ENCODE measurements at regions not wholly inside any gene's neighbourhood (a gene's known extent, or its start where the extent isn't known, plus 50 kb on each side); places are given as distances from the start of the nearest gene placed in this dataset.

DNA sequence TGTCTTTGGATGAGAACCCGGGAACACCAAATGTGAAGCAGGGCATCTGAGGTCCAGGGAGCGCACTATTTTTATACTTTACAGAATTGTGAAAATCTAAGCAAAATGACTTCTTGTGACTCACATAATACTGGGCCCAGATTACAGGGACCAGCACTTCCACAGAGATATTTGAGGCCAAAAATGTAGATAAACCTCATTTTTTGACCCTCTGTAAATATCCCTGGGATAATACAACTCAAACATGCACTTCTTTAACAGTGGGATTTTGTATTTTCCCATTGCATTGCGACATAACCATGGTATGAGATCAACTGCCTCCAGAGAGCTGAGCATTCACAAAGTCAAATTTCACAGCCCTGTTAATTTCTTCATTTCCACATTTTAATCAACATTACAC, 289.4 kb upstream of the ADGRL4 start:
- H3K9ac ChIP-seq (ENCODE audit: low read length) = peak overlapping the region; percentile 73
- H2AFZ ChIP-seq (ENCODE audit: low read depth, low read length) = no peak overlapping the region
- no peak overlapping the region for H3K4ac ChIP-seq (ENCODE audit: low read depth in 1 of 2, low read length in 2 of 2)
- 94% methylated on average over 3 of the region's 3 CpGs for WGBS
- no peak overlapping the region for H4K91ac ChIP-seq (ENCODE audit: low read length)
- no peaks in the 10 kb centered on the region for H3K36me3 ChIP-seq (ENCODE audit: control insufficient read depth in 1 of 2, insufficient read depth in 2 of 2, low read depth in 1 of 2, low read length in 2 of 2)
- H2BK12ac ChIP-seq (ENCODE audit: low read length in 2 of 2) = no peak overlapping the region
- no peaks in the 10 kb centered on the region for H3K79me1 ChIP-seq (replicated peaks; ENCODE audit: low read length, poor library complexity, severe bottlenecking)
- H3K9me3 ChIP-seq (ENCODE audit: control insufficient read depth, low read length) = no peaks in the 10 kb centered on the region
- no peak overlapping the region for H2BK15ac ChIP-seq (ENCODE audit: low read depth, poor library complexity, severe bottlenecking)
- H3K23ac ChIP-seq (ENCODE audit: low read length in 2 of 2) = no peak overlapping the region
- peak overlapping the region in 1 of 2 experiments; percentile 57 for H3K4me3 ChIP-seq (ENCODE audit: insufficient read depth in 1 of 2, low read depth in 1 of 2, low read length in 2 of 2)
- H2AK5ac ChIP-seq (ENCODE audit: low read length, severe bottlenecking) = no peak overlapping the region
- H2BK5ac ChIP-seq (ENCODE audit: low read depth, low read length, poor library complexity, severe bottlenecking) = no peak overlapping the region
- H3K4me2 ChIP-seq (ENCODE audit: low read length, poor library complexity, severe bottlenecking) = no peak overlapping the region
- no peaks in the 10 kb centered on the region for H3K4me1 ChIP-seq (ENCODE audit: control insufficient read depth, insufficient read depth, low read depth, low read length)
- no peak overlapping the region for H3K27ac ChIP-seq (ENCODE audit: low read length, poor library complexity, severe bottlenecking)
- peak; percentile 23 for DNase-seq
- H2BK120ac ChIP-seq (ENCODE audit: low read depth, low read length) = no peak overlapping the region
- no peak overlapping the region for H4K8ac ChIP-seq (ENCODE audit: low read length)
- no peak overlapping the region for H3K18ac ChIP-seq (ENCODE audit: low read depth in 1 of 2, low read length in 2 of 2)
- no peak overlapping the region for H3K14ac ChIP-seq (ENCODE audit: low read length in 2 of 2)
- no peaks in the 10 kb centered on the region for H3K27me3 ChIP-seq (ENCODE audit: control insufficient read depth in 1 of 2, insufficient read depth in 1 of 2, low read length in 2 of 2)

DNA sequence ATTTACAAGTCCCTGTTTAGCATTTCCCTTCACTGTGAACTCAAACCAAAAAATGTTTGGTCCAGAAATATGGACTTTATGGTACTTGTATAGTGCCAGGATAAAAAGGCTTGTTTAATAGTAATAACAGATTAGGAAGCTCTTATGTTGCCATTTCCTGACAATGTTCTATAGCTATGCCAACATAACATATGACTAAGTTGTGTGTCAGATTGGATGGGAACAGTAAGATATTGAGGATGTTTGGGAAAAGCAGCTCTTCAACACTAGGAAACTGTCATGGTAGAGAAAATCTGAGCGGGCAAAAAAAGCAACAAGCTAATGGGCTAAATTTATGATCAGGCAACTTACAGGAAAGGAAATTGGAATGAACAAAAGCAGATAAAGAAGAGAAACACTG, 287.1 kb upstream of the ADGRL4 start:
- no peaks in the 10 kb centered on the region for H3K4me1 ChIP-seq (ENCODE audit: control insufficient read depth, insufficient read depth, low read depth, low read length)
- no peak overlapping the region for H2BK5ac ChIP-seq (ENCODE audit: low read depth, low read length, poor library complexity, severe bottlenecking)
- no peak overlapping the region for H4K91ac ChIP-seq (ENCODE audit: low read length)
- H3K23ac ChIP-seq (ENCODE audit: low read length in 2 of 2) = no peak overlapping the region
- H3K9me3 ChIP-seq (ENCODE audit: control insufficient read depth, low read length) = no peaks in the 10 kb centered on the region
- H3K18ac ChIP-seq (ENCODE audit: low read depth in 1 of 2, low read length in 2 of 2) = no peak overlapping the region
- no peak overlapping the region for H2AFZ ChIP-seq (ENCODE audit: low read depth, low read length)
- H3K9ac ChIP-seq (ENCODE audit: low read length) = peak overlapping the region; percentile 48
- H2AK5ac ChIP-seq (ENCODE audit: low read length, severe bottlenecking) = no peak overlapping the region
- no peak overlapping the region for H3K4me3 ChIP-seq (ENCODE audit: insufficient read depth in 1 of 2, low read depth in 1 of 2, low read length in 2 of 2)
- no peaks in the 10 kb centered on the region for H3K79me1 ChIP-seq (replicated peaks; ENCODE audit: low read length, poor library complexity, severe bottlenecking)
- no peak overlapping the region for H3K4ac ChIP-seq (ENCODE audit: low read depth in 1 of 2, low read length in 2 of 2)
- H3K27ac ChIP-seq (ENCODE audit: low read length, poor library complexity, severe bottlenecking) = no peak overlapping the region
- no peak overlapping the region for H2BK12ac ChIP-seq (ENCODE audit: low read length in 2 of 2)
- H3K4me2 ChIP-seq (ENCODE audit: low read length, poor library complexity, severe bottlenecking) = no peak overlapping the region
- peak; percentile 8 for DNase-seq
- H3K14ac ChIP-seq (ENCODE audit: low read length in 2 of 2) = no peak overlapping the region
- H3K36me3 ChIP-seq (ENCODE audit: control insufficient read depth in 1 of 2, insufficient read depth in 2 of 2, low read depth in 1 of 2, low read length in 2 of 2) = no peaks in the 10 kb centered on the region
- H2BK120ac ChIP-seq (ENCODE audit: low read depth, low read length) = no peak overlapping the region
- no peak overlapping the region for H2BK15ac ChIP-seq (ENCODE audit: low read depth, poor library complexity, severe bottlenecking)
- H3K27me3 ChIP-seq (ENCODE audit: control insufficient read depth in 1 of 2, insufficient read depth in 1 of 2, low read length in 2 of 2) = no peaks in the 10 kb centered on the region
- WGBS = 82% methylated on average over 1 of the region's 1 CpG
- H4K8ac ChIP-seq (ENCODE audit: low read length) = no peak overlapping the region

DNA sequence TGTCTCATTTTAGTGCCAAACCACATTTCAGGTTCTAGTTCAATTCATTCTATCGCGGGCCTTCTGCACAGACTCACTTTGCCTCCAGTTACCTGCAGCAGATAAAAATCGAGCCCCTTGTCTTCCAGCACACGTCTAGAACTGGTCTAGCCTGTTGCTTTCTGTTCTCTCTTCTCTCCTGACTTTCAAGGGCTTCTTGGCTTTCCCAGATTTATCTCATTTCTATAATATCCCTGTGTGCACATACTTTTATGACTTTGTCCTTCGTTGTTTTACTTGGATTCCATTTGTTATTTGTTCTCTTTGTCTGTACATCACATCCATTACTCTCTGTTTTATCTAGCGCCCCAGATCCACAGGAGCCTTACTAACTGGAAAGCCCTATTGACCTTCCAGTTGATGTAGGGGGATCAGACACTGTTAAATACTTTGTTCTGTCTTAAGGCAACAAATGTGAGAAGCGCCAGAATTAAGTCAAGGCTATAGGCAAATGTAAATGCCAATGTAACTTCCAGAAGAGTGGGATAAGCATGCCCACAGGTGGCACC, 284.5 kb upstream of the ADGRL4 start:
- Histone ChIP-seq H3K27me3 (ENCODE audit: control insufficient read depth in 1 of 2, insufficient read depth in 1 of 2, low read length in 2 of 2) (no peaks in the 10 kb centered on the region), H3K14ac (ENCODE audit: low read length in 2 of 2) (no peak overlapping the region), H3K9ac (ENCODE audit: low read length) (no peak overlapping the region), H4K8ac (ENCODE audit: low read length) (no peak overlapping the region), H3K79me1 (replicated peaks; ENCODE audit: low read length, poor library complexity, severe bottlenecking) (no peaks in the 10 kb centered on the region), H3K36me3 (ENCODE audit: control insufficient read depth in 1 of 2, insufficient read depth in 2 of 2, low read depth in 1 of 2, low read length in 2 of 2) (no peaks in the 10 kb centered on the region), H3K4me2 (ENCODE audit: low read length, poor library complexity, severe bottlenecking) (no peak overlapping the region), H2BK15ac (ENCODE audit: low read depth, poor library complexity, severe bottlenecking) (no peak overlapping the region), H3K9me3 (ENCODE audit: control insufficient read depth, low read length) (no peaks in the 10 kb centered on the region), H2BK5ac (ENCODE audit: low read depth, low read length, poor library complexity, severe bottlenecking) (no peak overlapping the region), H2AK5ac (ENCODE audit: low read length, severe bottlenecking) (no peak overlapping the region), H4K91ac (ENCODE audit: low read length) (no peak overlapping the region), H3K4me3 (ENCODE audit: insufficient read depth in 1 of 2, low read depth in 1 of 2, low read length in 2 of 2) (no peak overlapping the region), H3K18ac (ENCODE audit: low read depth in 1 of 2, low read length in 2 of 2) (no peak overlapping the region), H3K27ac (ENCODE audit: low read length, poor library complexity, severe bottlenecking) (no peak overlapping the region), H2BK12ac (ENCODE audit: low read length in 2 of 2) (no peak overlapping the region), H2BK120ac (ENCODE audit: low read depth, low read length) (no peak overlapping the region), H2AFZ (ENCODE audit: low read depth, low read length) (no peak overlapping the region), H3K4me1 (ENCODE audit: control insufficient read depth, insufficient read depth, low read depth, low read length) (no peaks in the 10 kb centered on the region), H3K4ac (ENCODE audit: low read depth in 1 of 2, low read length in 2 of 2) (no peak overlapping the region), H3K23ac (ENCODE audit: low read length in 2 of 2) (no peak overlapping the region)
- 96% methylated on average over 7 of the region's 7 CpGs for whole genome bisulfite sequencing
- no peak for DNase-seq

DNA sequence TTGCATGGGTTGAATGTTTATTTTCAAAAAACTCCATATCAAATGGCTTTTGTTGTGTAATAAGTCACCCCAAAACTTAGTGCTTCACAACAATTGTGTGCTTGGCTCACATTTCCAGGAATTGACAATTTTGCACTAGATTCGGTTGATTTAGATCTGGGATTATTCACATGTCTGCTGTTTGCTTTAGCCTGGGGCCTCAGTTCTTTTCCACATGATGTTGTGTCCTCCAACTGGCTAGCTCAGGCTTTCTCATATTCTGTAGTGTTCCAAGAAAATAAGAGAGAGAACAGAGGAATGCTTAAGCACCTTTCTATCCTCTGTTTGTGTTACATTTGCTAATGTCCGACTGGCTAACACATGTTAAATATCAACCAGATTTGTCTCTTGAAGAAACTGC, 281.5 kb upstream of the ADGRL4 start:
- no peak overlapping the region for H4K8ac ChIP-seq (ENCODE audit: low read length)
- no peak overlapping the region for H2BK5ac ChIP-seq (ENCODE audit: low read depth, low read length, poor library complexity, severe bottlenecking)
- H2BK15ac ChIP-seq (ENCODE audit: low read depth, poor library complexity, severe bottlenecking) = no peak overlapping the region
- no peaks in the 10 kb centered on the region for H3K4me1 ChIP-seq (ENCODE audit: control insufficient read depth, insufficient read depth, low read depth, low read length)
- H3K4ac ChIP-seq (ENCODE audit: low read depth in 1 of 2, low read length in 2 of 2) = no peak overlapping the region
- H3K4me2 ChIP-seq (ENCODE audit: low read length, poor library complexity, severe bottlenecking) = no peak overlapping the region
- H3K18ac ChIP-seq (ENCODE audit: low read depth in 1 of 2, low read length in 2 of 2) = no peak overlapping the region
- DNase-seq = no peak
- no peak overlapping the region for H3K9ac ChIP-seq (ENCODE audit: low read length)
- no peak overlapping the region for H3K23ac ChIP-seq (ENCODE audit: low read length in 2 of 2)
- H3K27ac ChIP-seq (ENCODE audit: low read length, poor library complexity, severe bottlenecking) = no peak overlapping the region
- H3K4me3 ChIP-seq (ENCODE audit: insufficient read depth in 1 of 2, low read depth in 1 of 2, low read length in 2 of 2) = no peak overlapping the region
- 100% methylated on average over 1 of the region's 2 CpGs for WGBS
- H2AFZ ChIP-seq (ENCODE audit: low read depth, low read length) = no peak overlapping the region
- H2AK5ac ChIP-seq (ENCODE audit: low read length, severe bottlenecking) = no peak overlapping the region
- no peak overlapping the region for H3K14ac ChIP-seq (ENCODE audit: low read length in 2 of 2)
- H3K79me1 ChIP-seq (replicated peaks; ENCODE audit: low read length, poor library complexity, severe bottlenecking) = no peaks in the 10 kb centered on the region
- no peaks in the 10 kb centered on the region for H3K9me3 ChIP-seq (ENCODE audit: control insufficient read depth, low read length)
- H4K91ac ChIP-seq (ENCODE audit: low read length) = no peak overlapping the region
- no peak overlapping the region for H2BK120ac ChIP-seq (ENCODE audit: low read depth, low read length)
- no peak overlapping the region for H2BK12ac ChIP-seq (ENCODE audit: low read length in 2 of 2)
- no peaks in the 10 kb centered on the region for H3K27me3 ChIP-seq (ENCODE audit: control insufficient read depth in 1 of 2, insufficient read depth in 1 of 2, low read length in 2 of 2)
- H3K36me3 ChIP-seq (ENCODE audit: control insufficient read depth in 1 of 2, insufficient read depth in 2 of 2, low read depth in 1 of 2, low read length in 2 of 2) = no peaks in the 10 kb centered on the region

Measured in mesenchymal stem cell (in vitro differentiated cells and primary cell).